Neural cell (in vitro differentiated cells): ENCODE measurements at regions not wholly inside any gene's neighbourhood (a gene's known extent, or its start where the extent isn't known, plus 50 kb on each side); places are given as distances from the start of the nearest gene placed in this dataset.

Experiments
- H2AFZ ChIP-seq: fragments of 200-600, 300-800 bp; sonication (generic), shearing (Covaris generic); 2 replicates; pipeline ENCODE4 v1.6.0; 2014; ENCODE audit warnings: low read depth, mild to moderate bottlenecking, antibody characterized with exemption, low read length, moderate library complexity
- H3F3A ChIP-seq: fragments of 200-600 bp; shearing (Covaris generic); 2 replicates; pipeline ENCODE4 v1.6.1; 2016; ENCODE audit warnings: mild to moderate bottlenecking, moderate library complexity, mixed read lengths, antibody characterized with exemption, low read length; ENCODE audit not compliant: insufficient read depth, poor library complexity, severe bottlenecking
- H3K27ac ChIP-seq: fragments of 200-600, 300-800 bp; sonication (generic), shearing (Covaris generic); 2 replicates; pipeline ENCODE4 v1.5.1; 2014; ENCODE audit warnings: mild to moderate bottlenecking, low read length, moderate library complexity
- H3K27me3 ChIP-seq: fragments of 300-800, 200-600 bp; sonication (generic), shearing (Covaris generic); 2 replicates; pipeline ENCODE4 v1.6.0; 2014; ENCODE audit warnings: mild to moderate bottlenecking, low read depth, low read length, moderate library complexity; ENCODE audit not compliant: insufficient read depth
- H3K36me3 ChIP-seq: fragments of 300-800, 200-600 bp; sonication (generic), shearing (Covaris generic); 2 replicates; pipeline ENCODE4 v1.5.1; 2014; ENCODE audit warnings: mild to moderate bottlenecking, antibody characterized with exemption, low read length, moderate library complexity; ENCODE audit not compliant: insufficient read depth
- H3K4me2 ChIP-seq: fragments of 300-800, 200-600 bp; sonication (generic), shearing (Covaris generic); 2 replicates; pipeline ENCODE4 v1.6.0; 2014; ENCODE audit warnings: mild to moderate bottlenecking, low read length
- H3K4me3 ChIP-seq: fragments of 300-800, 200-600 bp; sonication (generic), shearing (Covaris generic); 2 replicates; pipeline ENCODE4 v1.5.1; 2014; ENCODE audit warnings: mild to moderate bottlenecking, low read length, moderate library complexity
- H3K79me2 ChIP-seq: fragments of 200-600 bp; shearing (Covaris generic); replicated peaks from 2 replicates; pipeline ENCODE4 v1.6.0; 2014; ENCODE audit warnings: mild to moderate bottlenecking, low read length, moderate library complexity; ENCODE audit not compliant: insufficient read depth
- H3K9ac ChIP-seq: fragments of 300-800, 200-600 bp; sonication (generic), shearing (Covaris generic); 2 replicates; pipeline ENCODE4 v1.6.1; 2016; ENCODE audit warnings: mild to moderate bottlenecking, low read length, mixed read lengths
- H3K9me2 ChIP-seq: fragments of 200-600 bp; shearing (Covaris generic); 2 replicates; pipeline ENCODE4 v1.6.1; 2016; ENCODE audit warnings: mild to moderate bottlenecking, low read length, mixed read lengths; ENCODE audit not compliant: insufficient read depth
- H3K9me3 ChIP-seq: fragments of 200-600, 300-800 bp; sonication (generic), shearing (Covaris generic); 2 replicates; pipeline ENCODE4 v1.6.1; 2016; ENCODE audit warnings: mild to moderate bottlenecking, mixed run types, low read length, moderate library complexity, mixed read lengths
- H4K20me1 ChIP-seq: fragments of 200-600 bp; shearing (Covaris generic); 2 replicates; pipeline ENCODE4 v1.6.1; 2016; ENCODE audit warnings: mild to moderate bottlenecking, mixed run types; ENCODE audit not compliant: insufficient read depth
- CTCF ChIP-seq: fragments of 450-650 bp; IDR thresholded peaks from 2 replicates; pipeline ENCODE4 v1.5.1; 2014; ENCODE audit warnings: antibody characterized with exemption, mild to moderate bottlenecking, moderate library complexity; ENCODE audit not compliant: poor library complexity, severe bottlenecking
- EP300 ChIP-seq: fragments of 450-650 bp; conservative IDR thresholded peaks from 2 replicates; pipeline ENCODE4 v1.6.1; 2014; ENCODE audit warnings: antibody characterized with exemption, mild to moderate bottlenecking, moderate library complexity; ENCODE audit not compliant: poor library complexity, severe bottlenecking
- EZH2 ChIP-seq: fragments of 200-600, 300-800 bp; shearing (Covaris generic), sonication (generic); IDR thresholded peaks from 2 replicates; pipeline ENCODE4 v1.6.1; 2014; ENCODE audit warnings: antibody characterized with exemption, low read length, borderline replicate concordance, mild to moderate bottlenecking; ENCODE audit not compliant: insufficient read depth, poor library complexity, severe bottlenecking
- MXI1 ChIP-seq: fragments of 450-650 bp; conservative IDR thresholded peaks from 2 replicates; pipeline ENCODE4 v1.6.1; 2014; ENCODE audit warnings: antibody characterized with exemption, mild to moderate bottlenecking; ENCODE audit not compliant: poor library complexity, severe bottlenecking
- POLR2AphosphoS5 ChIP-seq: IDR thresholded peaks from 2 replicates; pipeline ENCODE4 v1.6.1; 2012
- RAD21 ChIP-seq: fragments of 450-650 bp; conservative IDR thresholded peaks from 2 replicates; pipeline ENCODE4 v1.6.1; 2014; ENCODE audit warnings: antibody characterized with exemption, mild to moderate bottlenecking, moderate library complexity
- REST ChIP-seq: IDR thresholded peaks from 2 replicates; pipeline ENCODE4 v1.6.1; 2012; ENCODE audit warnings: borderline replicate concordance
- SMC3 ChIP-seq: fragments of 450-650 bp; conservative IDR thresholded peaks from 2 replicates; pipeline ENCODE4 v1.6.1; 2014; ENCODE audit warnings: antibody characterized with exemption, mild to moderate bottlenecking, moderate library complexity; ENCODE audit not compliant: poor library complexity
- TAF1 ChIP-seq: IDR thresholded peaks from 2 replicates; pipeline ENCODE4 v1.6.1; 2012; ENCODE audit warnings: low read depth

GRCh38 chr4:1578251-1578773 lies 105.8 kb downstream of the FAM53A start:
- no peak overlapping the region for H3K27ac ChIP-seq
- TF ChIP-seq EZH2: no peak
- TF ChIP-seq SMC3: no peak
- no peak for TF ChIP-seq REST
- TF ChIP-seq TAF1: no peak
- no peak for TF ChIP-seq POLR2AphosphoS5
- no peak overlapping the region for H3K4me3 ChIP-seq
- H3K9me2 ChIP-seq: no peaks in the 10 kb centered on the region
- H2AFZ ChIP-seq: no peak overlapping the region
- no peak overlapping the region for H3K9ac ChIP-seq
- H3K79me2 ChIP-seq: no peaks in the 10 kb centered on the region
- no peaks in the 10 kb centered on the region for H3K36me3 ChIP-seq
- H3K4me2 ChIP-seq: no peak overlapping the region
- no peaks in the 10 kb centered on the region for H3K9me3 ChIP-seq
- no peaks in the 10 kb centered on the region for H3F3A ChIP-seq
- H4K20me1 ChIP-seq: no peaks in the 10 kb centered on the region
- peaks cover 12% of the 10 kb centered on the region for H3K27me3 ChIP-seq

GRCh38 chr4:1577822-1578217 lies 106.3 kb downstream of the FAM53A start:
- Histone ChIP-seq H3K36me3 (no peaks in the 10 kb centered on the region), H3K79me2 (no peaks in the 10 kb centered on the region), H3K9me2 (no peaks in the 10 kb centered on the region), H3K4me3 (no peak overlapping the region), H2AFZ (no peak overlapping the region), H3K27ac (no peak overlapping the region), H3F3A (no peaks in the 10 kb centered on the region), H3K27me3 (peaks cover 12% of the 10 kb centered on the region), H3K4me2 (no peak overlapping the region), H3K9me3 (no peaks in the 10 kb centered on the region), H3K9ac (no peak overlapping the region), H4K20me1 (no peaks in the 10 kb centered on the region)
- TF ChIP-seq REST: no peak
- TF ChIP-seq EZH2: no peak
- no peak for TF ChIP-seq CTCF
- TF ChIP-seq SMC3: no peak
- TF ChIP-seq POLR2AphosphoS5: no peak
- TF ChIP-seq RAD21: no peak
- no peak for TF ChIP-seq EP300
- TF ChIP-seq TAF1: no peak
- no peak for TF ChIP-seq MXI1
